ENCODE measurements at regions not wholly inside any gene's neighbourhood (a gene's known extent, or its start where the extent isn't known, plus 50 kb on each side); places are given as distances from the start of the nearest gene placed in this dataset.

DNA sequence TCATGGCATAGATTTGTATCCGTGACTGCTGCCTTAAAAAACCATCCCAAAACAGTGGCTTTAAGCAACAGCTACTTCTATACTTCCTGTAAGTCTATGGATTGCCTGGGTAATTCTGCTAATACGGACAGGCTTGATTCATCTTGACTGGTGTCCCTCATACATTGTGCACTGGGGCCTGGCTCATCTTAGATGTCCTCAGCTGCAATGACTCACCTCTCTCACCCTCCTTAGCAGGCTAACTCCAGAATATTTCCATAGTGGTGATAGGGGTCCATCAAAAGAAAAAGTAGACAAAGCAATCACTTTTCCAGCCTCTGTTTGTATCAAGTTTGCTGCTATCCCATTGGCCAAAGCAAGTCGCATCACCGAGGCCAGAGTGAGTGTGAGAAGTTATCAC is 409.1 kb upstream of the KAZN start:
- DNase-seq (ENCODE audit: low read depth): no peak

DNA sequence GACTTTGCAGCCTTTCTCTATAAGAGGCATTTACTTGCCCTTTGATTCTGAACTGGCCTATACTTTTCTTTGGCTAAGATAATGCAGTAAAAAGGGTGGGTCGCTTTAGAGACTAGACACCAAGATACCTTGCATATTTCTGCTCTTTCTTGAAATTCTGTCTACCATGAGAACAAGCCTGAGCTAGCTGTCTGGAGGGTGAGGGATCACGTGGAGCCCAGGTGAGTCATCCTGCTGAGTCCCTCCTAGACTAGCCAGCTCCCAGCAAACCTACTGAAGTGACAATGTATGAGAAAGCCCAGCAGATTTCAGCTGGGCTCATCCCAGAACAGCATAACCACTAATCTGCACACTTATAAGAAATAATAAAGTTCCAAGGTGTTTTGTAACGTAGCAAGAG is 408.0 kb upstream of the KAZN start:
- DNase-seq (ENCODE audit: low read depth): no peak

DNA sequence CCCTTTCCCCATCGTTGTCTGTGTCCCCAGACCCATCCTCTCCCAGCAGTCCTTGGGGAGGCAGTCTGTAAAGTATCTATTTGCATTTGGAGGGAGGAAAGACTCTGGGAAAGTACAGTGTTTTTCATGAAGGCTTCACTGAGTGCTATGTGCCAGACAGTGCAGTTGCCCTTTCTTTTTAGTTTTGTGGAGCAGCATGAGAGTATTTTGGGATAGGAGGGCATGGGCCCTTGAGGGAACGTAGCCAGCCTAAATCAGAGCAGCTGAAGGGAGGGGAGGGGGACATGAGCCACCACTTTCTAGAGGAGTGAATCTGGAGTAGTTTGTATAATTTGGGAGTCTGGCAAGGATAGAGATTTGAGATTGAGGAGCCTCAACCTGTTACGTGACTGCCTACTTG is 404.0 kb upstream of the KAZN start:
- DNase-seq (ENCODE audit: low read depth): no peak

DNA sequence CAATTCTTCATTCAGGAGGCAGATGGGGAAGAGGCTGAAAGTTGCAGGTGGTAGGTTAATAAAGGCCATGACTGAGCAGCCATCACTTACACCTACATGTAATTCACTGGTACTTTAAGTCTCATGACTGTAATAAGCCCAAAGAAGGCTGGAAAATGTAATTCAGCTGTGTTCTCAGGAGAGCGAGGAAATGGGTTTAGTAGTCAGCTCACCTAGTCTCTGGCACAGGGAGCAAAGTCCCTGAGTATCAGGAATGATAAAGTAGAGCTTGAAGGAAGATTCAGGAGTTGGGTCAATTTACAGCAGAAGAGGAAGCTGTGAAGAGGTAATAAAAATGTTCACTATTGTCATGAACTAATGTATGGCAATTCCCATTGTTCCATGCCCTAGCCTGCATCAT is 393.4 kb upstream of the KAZN start:
- DNase-seq (ENCODE audit: low read depth): no peak

DNA sequence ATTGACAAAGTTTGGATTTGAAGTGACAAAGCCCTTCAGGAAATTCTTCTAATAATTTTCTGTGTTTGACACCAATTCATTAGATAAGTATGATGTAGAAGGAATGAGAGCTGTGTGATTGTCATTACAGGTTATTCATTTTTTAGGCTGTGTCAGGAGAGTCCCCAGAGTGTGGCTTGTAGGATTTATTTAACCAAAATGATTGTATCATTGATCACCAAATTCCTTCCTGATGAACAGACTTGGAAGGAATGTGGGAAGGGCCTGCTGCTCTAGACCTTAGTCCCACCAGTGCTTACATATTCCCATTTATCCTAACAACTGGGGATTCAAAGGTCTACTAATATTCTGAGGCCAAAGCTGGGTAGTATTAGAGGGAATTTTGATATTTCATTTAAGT is 383.3 kb upstream of the KAZN start:
- DNase-seq (ENCODE audit: low read depth): no peak

DNA sequence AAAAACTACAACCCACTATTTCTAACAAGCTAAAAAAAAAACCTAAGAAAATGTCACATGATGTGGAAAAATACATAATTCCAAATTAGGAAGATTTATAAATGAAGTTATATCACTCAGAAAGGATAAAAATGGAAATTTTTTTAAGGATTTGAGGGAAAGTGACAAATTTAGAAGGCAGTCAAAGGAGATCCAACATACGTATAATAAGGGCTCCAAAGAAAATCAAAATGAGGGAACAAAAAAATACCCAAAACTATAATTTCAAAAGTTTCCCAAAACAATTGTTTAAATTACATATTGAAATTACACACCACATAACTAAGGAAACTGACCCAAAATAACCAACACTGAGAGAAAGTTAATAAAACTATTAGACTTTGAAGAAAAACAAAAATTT is 381.1 kb upstream of the KAZN start:
- no peak for DNase-seq (ENCODE audit: low read depth)

DNA sequence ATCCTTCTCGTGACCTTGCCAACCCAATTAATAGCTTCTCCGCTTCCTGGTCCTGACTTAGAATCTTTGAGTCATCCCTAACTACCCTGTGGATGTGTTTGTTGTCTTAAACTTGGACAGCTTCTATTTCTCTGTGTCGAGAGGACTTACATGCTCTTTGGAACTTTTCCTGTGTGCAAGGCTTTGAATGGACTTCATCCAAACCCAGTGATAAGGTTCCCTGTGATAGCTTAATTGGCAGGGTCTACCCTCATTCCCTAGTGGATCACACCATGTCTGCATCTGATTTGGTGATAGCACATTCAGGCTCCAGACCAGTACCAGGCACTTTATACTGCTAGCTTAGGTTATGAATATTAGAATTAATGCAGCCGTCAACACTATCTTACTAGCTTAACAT is 378.2 kb upstream of the KAZN start:
- DNase-seq (ENCODE audit: low read depth): no peak

DNA sequence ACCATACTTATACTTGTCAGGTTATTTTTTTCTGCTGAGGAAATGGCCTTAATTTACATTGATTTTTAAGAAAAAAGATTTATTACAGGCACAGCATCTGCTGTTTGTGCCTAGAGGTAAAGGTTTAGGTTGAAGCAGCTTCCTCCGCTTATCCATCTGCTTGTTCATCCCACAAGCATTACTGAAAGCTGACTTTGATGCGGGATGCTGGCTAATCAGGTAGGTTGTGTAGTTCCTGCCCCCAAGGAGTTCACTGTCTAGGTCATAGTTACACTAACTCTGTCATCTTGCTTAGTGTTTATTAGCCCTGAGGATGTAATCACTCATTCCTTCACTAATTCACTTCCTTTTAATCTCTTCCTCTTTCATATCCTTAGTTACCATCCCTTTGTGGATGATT is 377.7 kb upstream of the KAZN start:
- no peak for DNase-seq (ENCODE audit: low read depth)

GRCh38 chr1:14222086-14222485 is 376.4 kb upstream of the KAZN start:
- DNase-seq (ENCODE audit: low read depth): no peak

DNA sequence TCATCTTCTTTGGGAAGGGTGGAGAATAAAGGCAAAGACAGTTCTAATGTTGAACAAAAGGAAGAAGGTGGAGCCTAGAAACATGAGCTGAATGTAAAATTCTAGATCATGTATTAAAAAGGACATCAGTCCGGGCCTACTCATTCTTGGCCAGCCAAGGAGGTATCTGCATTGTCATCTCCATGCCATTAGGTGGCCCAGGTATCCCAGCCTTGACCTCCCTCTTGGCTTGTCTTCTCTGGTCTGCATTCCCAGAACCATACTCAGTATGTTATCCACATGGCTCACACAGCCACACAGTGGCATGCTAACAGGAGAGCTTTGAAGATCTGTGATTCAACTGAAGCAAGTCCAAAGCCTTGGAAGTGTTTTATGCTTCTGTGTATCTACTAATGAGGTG is 369.8 kb upstream of the KAZN start:
- no peak for DNase-seq (ENCODE audit: low read depth)

DNA sequence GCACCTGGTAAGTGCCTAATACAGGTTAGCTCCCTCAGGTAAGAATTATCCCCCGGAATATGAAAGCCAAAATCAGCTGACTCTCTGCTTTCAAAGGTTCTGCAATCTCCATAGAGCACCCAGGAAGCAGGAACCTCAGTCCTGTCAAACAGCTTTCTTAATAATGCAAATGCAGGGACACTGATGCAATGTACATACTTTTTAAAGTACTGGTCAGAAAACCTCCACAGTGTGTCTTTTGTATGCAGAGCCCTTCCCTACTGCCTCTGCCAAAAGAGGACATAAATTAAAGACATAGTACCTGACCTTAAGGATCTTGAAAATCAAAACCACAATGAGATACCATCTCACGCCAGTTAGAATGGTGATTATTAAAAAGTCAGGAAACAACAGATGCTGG is 365.0 kb upstream of the KAZN start:
- no peak for DNase-seq (ENCODE audit: low read depth)

DNA sequence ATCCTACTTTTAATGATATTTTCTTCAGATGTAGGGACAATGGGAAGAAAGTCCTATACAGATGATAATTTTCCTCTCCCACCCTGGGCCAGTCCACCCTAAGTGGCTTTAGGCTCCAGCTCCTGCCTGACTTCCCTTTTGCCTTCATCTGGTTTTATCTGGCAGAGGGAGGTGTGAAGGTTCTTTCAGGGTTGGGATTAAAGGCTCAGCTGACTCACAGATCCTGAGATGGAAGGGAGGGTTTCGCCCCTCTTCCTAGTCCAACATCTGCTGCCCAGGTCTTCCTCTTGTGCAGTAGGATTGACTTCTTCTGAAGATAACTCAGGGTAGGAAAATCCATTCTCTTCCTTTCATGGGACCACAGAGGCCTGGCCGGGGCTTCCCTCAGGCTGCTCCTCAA is 362.4 kb upstream of the KAZN start:
- DNase-seq (ENCODE audit: low read depth): no peak

DNA sequence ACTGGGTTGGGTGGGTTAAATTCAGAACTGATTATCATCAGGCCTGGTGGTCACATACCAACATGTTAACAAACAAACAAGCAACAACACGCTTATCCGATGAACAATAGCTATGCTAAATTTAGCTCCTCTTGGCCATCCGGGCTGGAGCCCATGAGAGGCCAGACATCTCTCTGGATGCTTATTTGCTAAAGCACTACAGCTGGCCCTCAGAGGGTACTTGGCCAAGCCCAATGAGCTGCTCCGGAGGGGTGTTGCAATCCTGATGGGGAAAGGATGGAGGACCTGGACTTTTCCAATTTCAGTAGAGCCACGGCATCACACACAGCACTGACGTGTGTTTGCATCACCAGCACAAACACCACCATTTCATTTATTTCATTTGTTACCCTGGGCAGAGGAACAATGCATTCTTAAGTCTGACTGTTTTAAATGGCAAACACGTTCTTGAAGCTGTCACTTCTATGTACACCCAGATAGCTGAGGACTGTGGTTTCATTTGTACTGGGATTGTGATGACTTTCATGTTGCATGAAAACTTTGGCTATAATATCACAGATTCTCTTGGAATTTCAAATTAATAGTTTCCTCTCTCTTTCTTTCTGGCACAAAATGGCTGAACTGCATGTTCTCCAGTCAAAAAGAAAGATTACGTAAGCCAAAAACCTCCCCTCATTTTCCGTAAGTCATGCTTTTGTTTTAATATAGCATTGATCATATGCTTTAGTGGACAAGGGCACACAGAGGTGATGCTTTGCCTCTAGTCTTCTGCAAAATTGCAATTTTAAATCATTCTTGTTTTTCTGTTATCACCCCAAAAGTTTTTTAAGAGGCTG is 359.8 kb upstream of the KAZN start:
- no peak for DNase-seq (ENCODE audit: low read depth)

GRCh38 chr1:14240265-14240664 is 358.2 kb upstream of the KAZN start:
- DNase-seq (ENCODE audit: low read depth): no peak

DNA sequence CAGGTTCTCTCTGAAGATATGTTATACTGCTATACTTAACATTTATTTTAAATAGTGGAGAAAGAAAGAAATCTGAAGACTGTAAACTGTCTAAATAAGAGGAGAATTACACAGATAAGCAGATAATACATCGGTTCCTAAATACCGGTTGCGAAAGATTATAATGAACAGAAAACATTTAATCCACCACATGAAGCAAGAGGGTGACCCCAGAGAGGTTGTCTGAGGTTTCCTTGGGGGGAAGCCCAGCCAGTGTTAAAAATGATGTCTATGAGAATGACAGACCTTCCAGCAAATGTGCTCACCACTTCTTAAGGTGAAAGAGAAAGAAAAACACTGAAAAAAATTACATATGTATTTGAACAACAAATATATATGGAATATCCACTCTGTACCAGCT is 356.4 kb upstream of the KAZN start:
- DNase-seq (ENCODE audit: low read depth): no peak

DNA sequence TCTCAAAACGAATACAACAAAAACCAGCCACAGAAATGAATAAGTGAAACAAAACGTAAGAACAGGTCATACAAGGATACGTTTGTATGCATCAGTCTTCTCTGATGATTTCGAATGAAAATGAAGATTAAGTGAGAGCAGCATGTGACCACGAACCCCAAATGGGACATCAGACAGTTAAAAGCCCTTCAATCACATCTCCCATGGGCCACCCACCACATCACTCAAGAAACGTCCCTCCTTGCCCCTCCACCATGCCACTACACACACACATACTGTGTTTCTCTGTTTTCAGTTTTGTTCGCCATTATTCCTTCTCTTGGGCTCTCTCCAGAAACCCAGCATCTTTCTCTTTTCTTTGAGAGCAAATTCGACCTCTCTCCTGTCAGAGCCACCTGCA is 355.6 kb upstream of the KAZN start:
- no peak for DNase-seq (ENCODE audit: low read depth)

GRCh38 chr1:14245954-14246353 is 352.5 kb upstream of the KAZN start:
- DNase-seq (ENCODE audit: low read depth): no peak

DNA sequence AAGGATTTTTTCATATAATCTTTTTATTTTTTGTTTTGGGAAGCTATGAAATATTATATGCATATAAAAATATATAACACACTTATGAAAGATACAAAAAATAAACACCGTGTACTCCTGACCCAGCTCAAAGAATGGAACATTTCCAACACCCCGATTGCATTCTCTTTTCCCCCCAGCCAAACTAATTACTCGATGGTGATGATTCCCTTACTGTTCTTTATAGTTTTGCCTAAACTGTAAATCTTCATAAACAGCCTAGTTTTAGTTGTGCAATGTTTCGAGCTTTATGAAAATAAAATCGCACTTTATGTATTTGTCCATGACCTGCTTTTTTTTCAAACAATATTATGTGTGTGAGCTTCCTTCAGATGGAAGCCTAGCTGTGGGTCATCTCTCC is 352.0 kb upstream of the KAZN start:
- DNase-seq (ENCODE audit: low read depth): no peak

DNA sequence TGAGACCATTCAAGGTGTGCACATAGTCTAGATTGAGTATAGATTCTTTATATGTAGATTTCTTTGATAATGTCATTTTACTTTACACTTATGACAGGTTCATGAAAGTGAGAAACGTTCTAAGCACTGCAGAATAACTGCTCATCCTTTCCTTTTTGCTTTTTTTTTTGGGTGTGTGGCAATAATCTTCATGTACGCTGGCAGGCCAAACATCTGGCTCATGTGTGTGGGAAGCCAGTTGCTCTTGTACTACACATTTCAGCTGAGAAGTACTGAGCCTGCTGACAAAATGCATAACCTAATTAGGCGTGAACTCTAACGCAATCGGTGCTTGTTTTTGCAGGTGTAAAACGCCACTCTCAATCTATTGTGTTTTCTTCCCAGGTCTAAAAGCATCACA is 350.8 kb upstream of the KAZN start:
- no peak for DNase-seq (ENCODE audit: low read depth)

DNA sequence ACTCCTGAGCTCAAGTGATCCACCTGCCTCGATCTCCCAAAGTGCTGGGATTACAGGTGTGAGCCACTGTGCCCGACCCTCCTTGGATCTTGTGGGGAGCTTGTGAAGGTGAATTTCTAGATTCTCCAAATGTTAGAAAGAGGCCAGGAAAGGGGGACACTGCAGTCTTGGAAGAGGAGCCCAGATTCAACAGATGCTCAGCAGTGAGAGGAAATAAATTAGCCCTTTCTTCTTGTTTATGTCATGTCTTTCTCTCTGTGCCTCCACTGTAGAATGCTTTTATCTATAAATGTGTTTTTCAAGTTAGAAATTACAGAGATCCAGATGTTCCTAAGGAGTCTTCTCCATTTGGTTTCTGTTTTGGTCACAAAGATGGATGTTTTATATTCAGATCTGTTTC is 346.6 kb upstream of the KAZN start:
- no peak for DNase-seq (ENCODE audit: low read depth)

- no peak for DNase-seq (ENCODE audit: low read depth)
Observed at GRCh38 chr1:14253676-14254075, 344.8 kb upstream of the KAZN start.

- no peak for DNase-seq (ENCODE audit: low read depth)
Observed at GRCh38 chr1:14254251-14254650, 344.2 kb upstream of the KAZN start.

DNA sequence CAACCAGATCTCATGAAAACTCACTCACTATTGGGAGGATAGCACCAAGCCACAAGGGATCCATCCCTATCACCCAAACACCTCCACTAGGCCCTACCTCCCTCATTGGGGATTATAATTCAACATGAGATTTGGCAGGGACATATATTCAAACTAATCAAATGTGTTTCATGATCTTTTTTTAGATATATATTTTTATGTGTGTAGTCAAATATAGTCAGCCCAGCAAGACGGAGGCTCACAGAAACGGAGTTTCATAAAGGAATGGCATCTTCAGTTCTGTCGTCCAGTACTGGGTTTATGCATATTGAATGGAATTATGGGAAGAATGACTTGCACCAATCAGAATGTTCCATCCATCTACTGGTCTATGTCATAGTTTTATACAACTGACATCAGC is 343.3 kb upstream of the KAZN start:
- no peak for DNase-seq (ENCODE audit: low read depth)

DNA sequence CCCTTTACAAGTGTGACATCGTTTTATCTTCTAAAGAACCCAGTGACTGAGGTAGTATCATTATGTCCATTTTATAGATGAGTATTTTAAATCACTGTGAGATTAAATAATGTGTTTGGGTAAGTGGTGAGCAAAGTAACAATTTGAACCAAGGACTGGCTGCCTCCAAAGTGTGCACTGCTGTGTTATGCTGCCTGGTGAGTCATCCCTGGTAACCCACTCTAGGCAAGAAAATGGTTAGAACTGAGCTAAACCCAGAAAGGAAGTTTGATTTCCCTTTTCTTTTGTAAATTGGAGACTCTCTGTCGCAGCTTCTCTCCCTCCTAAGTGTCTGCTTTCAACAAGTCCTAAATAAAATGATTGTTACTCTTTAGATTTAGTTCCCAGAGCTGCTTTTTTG is 342.8 kb upstream of the KAZN start:
- DNase-seq (ENCODE audit: low read depth): no peak

Measured in stimulated activated CD4-positive, alpha-beta T cell treated with anti-CD3 and anti-CD28 coated beads, Interleukin-2, amount 100 ng/mL, for 4 hours (primary cell).